ENCODE measurements at regions not wholly inside any gene's neighbourhood (a gene's known extent, or its start where the extent isn't known, plus 50 kb on each side); places are given as distances from the start of the nearest gene placed in this dataset.

GRCh38 chr7:19520392-19520791 lies 188.4 kb downstream of the POLR1F start:
- TF ChIP-seq CTCF (IDR thresholded peaks at IDR 0.05): no peak
- no peak for TF ChIP-seq POLR2A (IDR thresholded peaks at IDR 0.05)

Measured in breast epithelium (tissue), 3 donors.